Uterus (tissue), 2 donors: ENCODE measurements at regions not wholly inside any gene's neighbourhood (a gene's known extent, or its start where the extent isn't known, plus 50 kb on each side); places are given as distances from the start of the nearest gene placed in this dataset.

Experiments
- POLR2A ChIP-seq, 2 donors: fragments of 450-650 bp; IDR thresholded peaks; one replicate each; pipeline ENCODE4 v1.6.1; 2016; ENCODE audit warnings: antibody characterized with exemption in 2 of 2, mild to moderate bottlenecking in 1 of 2, moderate library complexity in 1 of 2
- TF ChIP-seq, protein P1 (sequence below), 4 experiments: fragments of 200-600 bp in 2 of 4; fragments of 450-650 bp in 2 of 4; sonication (generic) in 2 of 4; IDR thresholded peaks; one replicate each; pipeline ENCODE4 v1.5.1; 2016 to 2019; ENCODE audit warnings: antibody characterized with exemption in 4 of 4, mild to moderate bottlenecking in 2 of 4, moderate library complexity in 1 of 4

DNA sequence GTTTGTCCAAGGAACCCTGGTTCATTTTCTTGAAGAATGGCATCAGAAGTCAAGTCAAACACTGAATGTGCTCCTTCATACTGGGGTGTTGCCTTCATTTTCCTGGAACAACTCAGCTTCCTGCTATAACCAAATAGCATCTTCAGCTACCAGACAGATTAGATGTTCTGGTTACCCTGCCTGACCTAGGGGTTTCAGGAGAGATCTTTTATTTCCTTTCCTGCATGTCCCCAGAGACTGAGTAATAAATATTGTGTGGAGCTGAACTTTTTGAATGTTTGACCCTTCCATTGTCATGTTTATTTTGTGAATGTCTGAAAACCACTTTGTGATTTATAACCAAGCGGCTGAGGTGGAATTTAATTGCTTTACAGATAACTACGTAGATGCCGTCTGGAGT is 147.1 kb downstream of the IRX1 start:
- TF ChIP-seq, protein P1, sequence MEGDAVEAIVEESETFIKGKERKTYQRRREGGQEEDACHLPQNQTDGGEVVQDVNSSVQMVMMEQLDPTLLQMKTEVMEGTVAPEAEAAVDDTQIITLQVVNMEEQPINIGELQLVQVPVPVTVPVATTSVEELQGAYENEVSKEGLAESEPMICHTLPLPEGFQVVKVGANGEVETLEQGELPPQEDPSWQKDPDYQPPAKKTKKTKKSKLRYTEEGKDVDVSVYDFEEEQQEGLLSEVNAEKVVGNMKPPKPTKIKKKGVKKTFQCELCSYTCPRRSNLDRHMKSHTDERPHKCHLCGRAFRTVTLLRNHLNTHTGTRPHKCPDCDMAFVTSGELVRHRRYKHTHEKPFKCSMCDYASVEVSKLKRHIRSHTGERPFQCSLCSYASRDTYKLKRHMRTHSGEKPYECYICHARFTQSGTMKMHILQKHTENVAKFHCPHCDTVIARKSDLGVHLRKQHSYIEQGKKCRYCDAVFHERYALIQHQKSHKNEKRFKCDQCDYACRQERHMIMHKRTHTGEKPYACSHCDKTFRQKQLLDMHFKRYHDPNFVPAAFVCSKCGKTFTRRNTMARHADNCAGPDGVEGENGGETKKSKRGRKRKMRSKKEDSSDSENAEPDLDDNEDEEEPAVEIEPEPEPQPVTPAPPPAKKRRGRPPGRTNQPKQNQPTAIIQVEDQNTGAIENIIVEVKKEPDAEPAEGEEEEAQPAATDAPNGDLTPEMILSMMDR (IDR thresholded peaks at IDR 0.05), result no peak
- TF ChIP-seq POLR2A (IDR thresholded peaks at IDR 0.05), result no peak
